Left lung (tissue), 4 donors: ENCODE measurements at regions not wholly inside any gene's neighbourhood (a gene's known extent, or its start where the extent isn't known, plus 50 kb on each side); places are given as distances from the start of the nearest gene placed in this dataset.

Experiments
- ATAC-seq: fragments of 200-7000 bp; cut with Tn5 transposase; one replicate; pipeline ENCODE4 v1.9.1; 2020; ENCODE audit warnings: moderate library complexity
- DNase-seq, 4 donors: peaks; one replicate each; pipeline ENCODE4 v3.0.0-alpha.2; 2013 to 2020
- H3K27ac ChIP-seq, 2 donors: fragments of 200-600 bp; sonication (generic) in 1 of 2; one replicate each; pipeline versions ENCODE4 v1.5.0 to v1.8.0; 2020 to 2021
- H3K27me3 ChIP-seq, 2 donors: fragments of 200-600 bp; sonication (generic) in 1 of 2; one replicate each; pipeline versions ENCODE4 v1.5.0 to v1.8.0; 2020 to 2021
- H3K36me3 ChIP-seq, 2 donors: fragments of 200-600 bp; sonication (generic) in 1 of 2; one replicate each; pipeline versions ENCODE4 v1.5.0 to v1.8.0; 2020 to 2021
- H3K4me1 ChIP-seq, 2 donors: fragments of 200-600 bp; one replicate each; pipeline ENCODE4 v1.8.0; 2021
- H3K4me3 ChIP-seq, 2 donors: fragments of 200-600 bp; sonication (generic) in 1 of 2; one replicate each; pipeline versions ENCODE4 v1.5.0 to v1.8.0; 2020 to 2021; ENCODE audit warnings: mild to moderate bottlenecking in 1 of 2
- H3K9me3 ChIP-seq, 2 donors: fragments of 200-600 bp; sonication (generic) in 1 of 2; one replicate each; pipeline versions ENCODE4 v1.5.0 to v1.8.0; 2020 to 2021
- CTCF ChIP-seq, 2 donors: fragments of 200-600 bp; sonication (generic) in 1 of 2; IDR thresholded peaks; one replicate each; pipeline versions ENCODE4 v1.5.0 to v1.8.0; 2021; ENCODE audit warnings: antibody characterized with exemption in 2 of 2
- intact Hi-C, 2 donors: fragments of 100-400 bp; cut with DNase I; formaldehyde crosslinking; loops; one replicate each; pipeline versions ENCODE4 v1.11.2 to v1.14.2; 2022
- donor health status: DM: no; HTN: yes; CAD: no.
- donor health status: DM: no; HTN: no; CAD: no.

- Histone ChIP-seq H3K4me1 (no peaks in the 10 kb centered on the region), H3K9me3 (no peaks in the 10 kb centered on the region), H3K27ac (no peak overlapping the region), H3K4me3 (no peak overlapping the region), H3K36me3 (no peaks in the 10 kb centered on the region), H3K27me3 (no peaks in the 10 kb centered on the region)
- DNase-seq (peak in 1 of 4 donors; percentile 16), ATAC-seq (no peak)
- intact Hi-C loops: no loop called here
- no peak for TF ChIP-seq CTCF (IDR thresholded peaks at IDR 0.05)
These were observed 63.1 kb upstream of the DUSP5 start for GRCh38 chr10:110434489-110435096.

DNA sequence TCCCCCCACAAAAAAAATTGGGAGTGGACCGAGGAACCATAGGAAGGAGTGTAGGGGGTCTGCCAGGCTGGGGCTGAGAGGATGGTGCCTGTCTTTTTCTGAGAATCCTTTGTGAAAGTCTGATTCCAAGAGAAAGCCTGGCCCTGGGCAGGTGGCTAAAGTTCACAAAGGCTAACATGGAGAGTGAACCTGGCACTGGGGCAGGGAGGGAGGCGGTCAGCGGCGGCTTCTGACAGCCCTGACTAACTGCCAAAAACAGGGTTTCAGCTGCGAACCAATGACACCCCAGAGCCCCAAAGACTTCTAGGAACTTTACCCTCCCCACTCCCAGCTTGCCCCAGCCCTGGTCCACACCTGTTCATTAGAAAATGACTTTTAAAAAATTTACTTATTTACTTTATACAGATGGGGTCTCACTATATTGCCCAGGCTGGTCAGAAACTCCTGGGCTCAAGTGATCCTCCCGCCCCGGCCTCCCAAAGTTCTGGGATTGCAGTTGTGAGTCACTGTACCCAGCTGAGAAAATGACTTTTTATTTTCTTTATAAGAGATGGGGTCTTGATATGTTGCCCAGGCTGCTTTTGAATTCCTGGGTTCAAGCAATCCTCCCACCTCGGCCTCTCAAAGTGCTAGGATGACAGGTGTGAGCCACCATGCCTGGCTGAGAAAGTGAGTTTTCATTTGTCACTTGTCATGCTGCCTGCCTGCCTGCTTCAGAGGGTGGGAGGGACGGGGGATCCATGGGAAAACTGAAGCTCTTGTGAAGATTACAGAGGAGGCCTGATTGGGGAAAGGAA, 61.0 kb upstream of the DUSP5 start:
- no peaks in the 10 kb centered on the region for H3K36me3 ChIP-seq
- peak in 1 of 4 donors; percentile 19 for DNase-seq
- intact Hi-C loops: no loop called here
- no peaks in the 10 kb centered on the region for H3K4me1 ChIP-seq
- ATAC-seq: no peak
- no peaks in the 10 kb centered on the region for H3K27me3 ChIP-seq
- TF ChIP-seq CTCF (IDR thresholded peaks at IDR 0.05): no peak
- no peak overlapping the region for H3K27ac ChIP-seq
- H3K4me3 ChIP-seq: no peak overlapping the region
- H3K9me3 ChIP-seq: no peaks in the 10 kb centered on the region

DNA sequence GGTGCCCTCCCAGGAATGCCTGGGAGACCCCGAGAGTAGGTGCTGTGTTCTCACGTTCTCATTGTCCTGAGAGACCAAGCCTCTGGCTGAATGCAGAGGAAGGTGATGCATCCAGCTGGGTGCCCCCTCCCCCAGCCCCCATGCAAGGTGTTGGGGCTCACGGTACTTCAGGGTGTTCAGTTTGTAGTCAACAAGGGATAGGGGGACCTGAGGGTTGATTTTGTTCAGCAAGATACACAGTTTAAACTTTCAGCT, 60.4 kb upstream of the DUSP5 start:
- intact Hi-C loops: no loop called here
- no peak overlapping the region for H3K4me3 ChIP-seq
- ATAC-seq: no peak
- TF ChIP-seq CTCF (IDR thresholded peaks at IDR 0.05): no peak
- H3K27ac ChIP-seq: no peak overlapping the region
- H3K9me3 ChIP-seq: no peaks in the 10 kb centered on the region
- no peaks in the 10 kb centered on the region for H3K27me3 ChIP-seq
- DNase-seq: peak in 1 of 4 donors; percentile 19
- no peaks in the 10 kb centered on the region for H3K36me3 ChIP-seq
- H3K4me1 ChIP-seq: no peaks in the 10 kb centered on the region

- Histone ChIP-seq H3K9me3 (no peaks in the 10 kb centered on the region), H3K4me1 (no peaks in the 10 kb centered on the region), H3K36me3 (no peaks in the 10 kb centered on the region), H3K4me3 (no peak overlapping the region), H3K27ac (no peak overlapping the region), H3K27me3 (no peaks in the 10 kb centered on the region)
- DNase-seq (peak in 1 of 4 donors; percentile 27), ATAC-seq (no peak)
- no peak for TF ChIP-seq CTCF (IDR thresholded peaks at IDR 0.05)
- intact Hi-C loops: no loop called here
These were observed 59.9 kb upstream of the DUSP5 start for GRCh38 chr10:110437761-110438341.

DNA sequence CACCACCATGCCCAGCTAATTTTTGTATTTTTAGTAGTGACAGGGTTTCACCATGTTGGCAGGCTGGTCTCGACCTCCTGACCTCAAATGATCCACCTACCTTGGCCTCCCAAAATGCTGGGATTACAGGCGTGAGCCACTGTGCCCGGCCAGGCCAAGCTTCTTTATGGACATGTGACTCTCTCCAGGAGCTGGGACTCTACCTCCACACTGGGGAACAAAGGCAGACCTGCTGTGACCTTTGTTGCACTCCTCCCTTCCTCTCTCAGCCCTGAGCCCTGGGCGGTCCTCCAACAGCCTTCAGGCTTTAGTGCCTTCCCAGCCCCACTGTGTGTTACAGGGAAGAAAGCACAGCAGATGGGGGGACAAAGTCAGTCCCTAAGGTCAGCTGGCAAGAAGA, 55.0 kb upstream of the DUSP5 start:
- intact Hi-C loops: no loop called here
- Histone ChIP-seq H3K9me3 (no peaks in the 10 kb centered on the region), H3K36me3 (no peaks in the 10 kb centered on the region), H3K4me3 (no peak overlapping the region), H3K27ac (no peak overlapping the region), H3K4me1 (peaks cover 0 to 4% of the 10 kb centered on the region in 2 donors), H3K27me3 (no peaks in the 10 kb centered on the region)
- peak in 1 of 4 donors; percentile 16 for DNase-seq
- ATAC-seq: no peak
- no peak for TF ChIP-seq CTCF (IDR thresholded peaks at IDR 0.05)
